SK-N-SH treated with all-trans-retinoic acid at 6 μM for 48 hours (cell line): ENCODE measurements at regions not wholly inside any gene's neighbourhood (a gene's known extent, or its start where the extent isn't known, plus 50 kb on each side); places are given as distances from the start of the nearest gene placed in this dataset.

ENCODE experiments used
- ARNTL ChIP-seq: fragments of 450-650 bp; formaldehyde crosslinking; IDR thresholded peaks from 2 replicates; pipeline ENCODE4 v1.5.0; 2020; ENCODE audit warnings: low read depth, mild to moderate bottlenecking, moderate library complexity, borderline replicate concordance
- CSRNP3 ChIP-seq: fragments of 250-450 bp; sonication (Bioruptor Pico); IDR thresholded peaks from 2 replicates; pipeline ENCODE4 v1.5.1; 2021; ENCODE audit warnings: mild to moderate bottlenecking, moderate library complexity
- ISL1 ChIP-seq: fragments of 250-450 bp; sonication (Bioruptor Pico); IDR thresholded peaks from 2 replicates; pipeline ENCODE4 v2.1.2; 2022; ENCODE audit warnings: mild to moderate bottlenecking, moderate library complexity
- PPARA ChIP-seq: fragments of 250-450 bp; sonication (Bioruptor Pico); IDR thresholded peaks from 2 replicates; pipeline ENCODE4 v1.5.0; 2020; ENCODE audit warnings: mild to moderate bottlenecking, borderline replicate concordance
- TCF4 ChIP-seq: fragments of 250-450 bp; sonication (Bioruptor Pico); IDR thresholded peaks from 2 replicates; pipeline ENCODE4 v1.8.0; 2021; ENCODE audit warnings: mild to moderate bottlenecking, moderate library complexity, borderline replicate concordance
- TOX ChIP-seq: fragments of 250-450 bp; sonication (Bioruptor Pico); IDR thresholded peaks from 2 replicates; pipeline ENCODE4 v1.8.0; 2021; ENCODE audit warnings: mild to moderate bottlenecking, moderate library complexity, borderline replicate concordance
- ZFP3 ChIP-seq: fragments of 250-450 bp; sonication (Bioruptor Pico); IDR thresholded peaks from 2 replicates; pipeline ENCODE4 v1.5.0; 2020; ENCODE audit warnings: mild to moderate bottlenecking, moderate library complexity
- TF ChIP-seq, protein P1 (sequence below): fragments of 250-450 bp; sonication (Bioruptor Pico); IDR thresholded peaks from 2 replicates; pipeline ENCODE4 v1.8.0; 2020; ENCODE audit warnings: mild to moderate bottlenecking, moderate library complexity, borderline replicate concordance

GRCh38 chr12:131521326-131521725 lies 189.6 kb upstream of the SFSWAP start:
- TF ChIP-seq, protein P1, sequence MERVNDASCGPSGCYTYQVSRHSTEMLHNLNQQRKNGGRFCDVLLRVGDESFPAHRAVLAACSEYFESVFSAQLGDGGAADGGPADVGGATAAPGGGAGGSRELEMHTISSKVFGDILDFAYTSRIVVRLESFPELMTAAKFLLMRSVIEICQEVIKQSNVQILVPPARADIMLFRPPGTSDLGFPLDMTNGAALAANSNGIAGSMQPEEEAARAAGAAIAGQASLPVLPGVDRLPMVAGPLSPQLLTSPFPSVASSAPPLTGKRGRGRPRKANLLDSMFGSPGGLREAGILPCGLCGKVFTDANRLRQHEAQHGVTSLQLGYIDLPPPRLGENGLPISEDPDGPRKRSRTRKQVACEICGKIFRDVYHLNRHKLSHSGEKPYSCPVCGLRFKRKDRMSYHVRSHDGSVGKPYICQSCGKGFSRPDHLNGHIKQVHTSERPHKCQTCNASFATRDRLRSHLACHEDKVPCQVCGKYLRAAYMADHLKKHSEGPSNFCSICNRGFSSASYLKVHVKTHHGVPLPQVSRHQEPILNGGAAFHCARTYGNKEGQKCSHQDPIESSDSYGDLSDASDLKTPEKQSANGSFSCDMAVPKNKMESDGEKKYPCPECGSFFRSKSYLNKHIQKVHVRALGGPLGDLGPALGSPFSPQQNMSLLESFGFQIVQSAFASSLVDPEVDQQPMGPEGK (CRISPR knock-in tag) = no peak
- TF ChIP-seq TOX = no peak
- no peak for TF ChIP-seq ARNTL
- no peak for TF ChIP-seq ISL1 (CRISPR knock-in tag)
- TF ChIP-seq TCF4 (CRISPR knock-in tag) = no peak
- no peak for TF ChIP-seq ZFP3 (CRISPR knock-in tag)
- TF ChIP-seq CSRNP3 (CRISPR knock-in tag) = no peak
- no peak for TF ChIP-seq PPARA (CRISPR knock-in tag)
